Hepatic stellate cell (primary cell): ENCODE measurements at regions not wholly inside any gene's neighbourhood (a gene's known extent, or its start where the extent isn't known, plus 50 kb on each side); places are given as distances from the start of the nearest gene placed in this dataset.
"Not testable (repeated sequence)": the region's sequence is repeated elsewhere in the genome, so short reads cannot be mapped to it uniquely, and the experiment has no call there.

Source experiments
- DNase-seq: peaks from one replicate; pipeline ENCODE4 v3.0.0; 2011; ENCODE audit warnings: low spot score

- DNase-seq = not testable (repeated sequence)
Measured at GRCh38 chr2:91521944-91522343, 2830.5 kb downstream of the RPIA start.

DNA sequence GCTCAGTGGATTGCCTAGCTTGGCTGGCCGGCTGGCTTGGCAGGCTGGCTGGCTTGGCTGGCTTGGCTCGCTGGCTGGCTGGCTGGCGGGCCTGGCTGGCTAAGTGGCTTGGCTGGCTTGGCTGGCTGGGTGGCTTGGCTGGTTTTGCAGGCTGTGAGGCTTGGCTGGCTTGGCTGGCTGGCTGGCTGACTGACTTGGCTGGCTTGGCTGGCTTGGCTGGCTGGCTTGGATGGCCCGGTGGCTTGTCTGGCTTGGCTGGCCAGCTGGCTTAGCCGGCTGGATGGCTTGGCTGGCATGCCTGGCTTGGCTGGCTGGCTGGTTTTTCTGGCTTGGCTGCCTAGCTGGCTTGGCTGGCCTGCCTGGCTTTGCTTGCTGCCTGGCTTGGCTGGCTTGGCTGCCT, 2831.4 kb downstream of the RPIA start:
- not testable (repeated sequence) for DNase-seq

DNA sequence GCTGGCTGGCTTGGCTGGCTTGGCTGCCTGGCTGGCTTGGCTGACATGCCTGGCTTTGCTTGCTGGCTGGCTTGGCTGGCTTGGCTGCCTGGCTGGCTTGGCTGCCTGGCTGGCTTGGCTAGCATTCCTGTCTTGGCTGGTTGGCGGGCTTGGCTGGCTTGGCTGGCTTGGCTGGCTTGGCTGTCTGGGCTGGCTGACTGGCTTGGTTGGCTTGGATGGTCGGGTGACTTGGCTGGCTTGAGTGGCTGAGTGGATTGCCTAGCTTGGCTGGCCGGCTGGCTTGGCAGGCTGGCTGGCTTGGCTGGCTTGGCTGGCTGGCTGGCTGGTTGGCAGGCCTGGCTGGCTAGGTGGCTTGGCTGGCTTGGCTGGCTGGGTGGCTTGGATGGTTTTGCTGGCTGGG, 2832.3 kb downstream of the RPIA start:
- not testable (repeated sequence) for DNase-seq

GRCh38 chr2:91525587-91525986, 2834.1 kb downstream of the RPIA start:
- not testable (repeated sequence) for DNase-seq

DNA sequence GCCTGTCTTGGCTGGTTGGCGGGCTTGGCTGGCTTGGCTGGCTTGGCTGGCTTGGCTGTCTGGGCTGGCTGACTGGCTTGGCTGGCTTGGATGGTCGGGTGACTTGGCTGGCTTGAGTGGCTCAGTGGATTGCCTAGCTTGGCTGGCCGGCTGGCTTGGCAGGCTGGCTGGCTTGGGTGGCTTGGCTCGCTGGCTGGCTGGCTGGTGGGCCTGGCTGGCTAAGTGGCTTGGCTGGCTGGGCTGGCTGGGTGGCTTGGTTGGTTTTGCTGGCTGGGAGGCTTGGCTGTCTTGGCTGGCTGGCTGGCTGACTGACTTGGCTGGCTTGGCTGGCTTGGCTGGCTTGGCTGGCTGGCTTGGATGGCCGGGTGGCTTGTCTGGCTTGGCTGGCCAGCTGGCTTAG, 2834.6 kb downstream of the RPIA start:
- not testable (repeated sequence) for DNase-seq

GRCh38 chr2:91527056-91527455, 2835.6 kb downstream of the RPIA start:
- DNase-seq = not testable (repeated sequence)

- DNase-seq = not testable (repeated sequence)
Measured at GRCh38 chr2:91527491-91528031, 2836.1 kb downstream of the RPIA start.

DNA sequence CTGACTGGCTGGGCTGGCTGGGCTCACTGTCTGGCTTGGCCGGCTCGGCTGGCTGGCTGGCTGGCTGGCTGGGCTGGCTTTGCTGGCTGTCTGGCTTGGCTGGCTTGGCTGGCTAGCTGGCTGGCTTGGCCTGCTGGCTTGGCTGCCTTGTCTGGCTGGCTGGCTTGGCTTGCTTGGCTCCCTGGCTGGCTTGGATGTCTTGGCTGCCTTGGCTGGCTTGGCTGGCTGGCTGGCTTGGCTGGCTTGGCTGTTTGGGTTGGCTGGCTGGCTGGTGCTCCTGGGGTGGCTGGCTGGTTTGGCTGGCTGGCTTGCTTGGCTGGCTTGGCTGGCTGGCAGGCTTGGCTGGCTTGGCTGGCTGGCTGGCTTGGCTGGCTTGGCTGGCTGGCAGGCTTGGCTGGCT, 2836.9 kb downstream of the RPIA start:
- not testable (repeated sequence) for DNase-seq

DNA sequence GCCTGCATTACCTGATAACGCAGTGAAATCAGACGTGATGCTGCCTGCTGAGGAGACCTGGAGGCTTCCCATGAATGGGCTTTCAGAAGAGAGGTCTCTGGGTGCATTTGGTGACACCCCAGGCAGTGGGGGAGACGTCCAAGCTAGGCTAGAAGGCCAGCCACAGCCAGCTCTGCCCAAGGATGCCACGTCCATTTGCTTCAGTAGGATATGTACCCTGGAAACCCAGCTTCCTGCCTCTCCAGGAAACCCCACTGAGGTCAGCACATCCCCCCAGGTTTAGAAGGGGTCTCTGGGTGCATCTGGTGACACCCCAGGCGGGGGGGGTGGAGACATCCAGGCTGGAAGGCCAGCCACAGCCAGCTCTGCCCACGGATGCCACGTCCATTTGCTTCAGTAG, 2844.6 kb downstream of the RPIA start:
- not testable (repeated sequence) for DNase-seq

- not testable (repeated sequence) for DNase-seq
Measured at GRCh38 chr2:91536549-91537263, 2845.2 kb downstream of the RPIA start.

GRCh38 chr2:91549316-91549715, 2857.8 kb downstream of the RPIA start:
- DNase-seq = not testable (repeated sequence)

- DNase-seq = not testable (repeated sequence)
Measured at GRCh38 chr2:91558234-91558633, 2866.8 kb downstream of the RPIA start.

DNA sequence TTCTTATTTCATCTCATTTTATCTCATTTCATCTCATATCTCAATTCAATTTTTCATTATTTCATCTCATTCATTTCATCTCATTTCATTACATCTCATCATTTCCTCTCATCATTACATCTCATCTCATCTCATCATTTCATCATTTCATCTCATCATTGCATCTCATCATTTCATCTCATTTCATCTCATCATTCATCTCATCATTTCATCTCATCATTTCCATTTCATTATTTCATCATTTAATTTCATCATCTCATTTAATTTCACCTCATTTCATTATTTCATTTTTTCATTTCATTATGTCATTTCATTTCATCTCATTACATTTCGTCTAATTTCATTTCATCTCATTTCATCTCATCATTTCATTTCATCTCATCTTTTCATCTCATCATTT, 2867.8 kb downstream of the RPIA start:
- not testable (repeated sequence) for DNase-seq

DNA sequence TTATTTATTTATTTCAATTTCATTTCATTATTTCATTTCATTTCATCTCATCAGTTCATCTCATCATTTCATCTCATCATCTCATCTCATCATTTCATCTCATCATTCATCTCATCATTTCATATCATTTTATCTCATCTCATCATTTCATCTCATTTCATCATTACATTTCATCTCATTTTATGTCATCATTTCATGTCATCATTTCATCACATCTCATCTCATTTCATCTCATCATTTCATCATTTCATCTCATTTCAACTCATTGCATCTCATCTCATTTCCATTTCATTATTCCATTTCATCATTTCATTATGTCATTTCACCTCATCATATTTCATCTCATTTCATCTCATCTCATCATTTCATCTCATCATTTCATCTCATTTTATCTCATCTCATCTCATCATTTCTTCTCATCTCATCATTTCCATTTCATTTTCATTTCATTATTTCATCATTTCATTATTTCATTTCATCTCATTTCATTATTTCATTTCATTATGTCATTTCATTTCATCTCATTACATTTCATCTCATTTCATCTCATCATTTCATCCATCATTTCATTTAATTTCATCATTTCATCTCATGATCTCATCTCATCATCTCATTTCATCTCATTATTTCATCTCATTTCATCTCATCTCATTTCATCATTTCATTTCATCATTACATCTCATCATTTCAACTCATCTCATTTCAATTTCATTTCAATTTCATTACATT, 2868.6 kb downstream of the RPIA start:
- DNase-seq = not testable (repeated sequence)

- not testable (repeated sequence) for DNase-seq
Measured at GRCh38 chr2:91562184-91562583, 2870.7 kb downstream of the RPIA start.

DNA sequence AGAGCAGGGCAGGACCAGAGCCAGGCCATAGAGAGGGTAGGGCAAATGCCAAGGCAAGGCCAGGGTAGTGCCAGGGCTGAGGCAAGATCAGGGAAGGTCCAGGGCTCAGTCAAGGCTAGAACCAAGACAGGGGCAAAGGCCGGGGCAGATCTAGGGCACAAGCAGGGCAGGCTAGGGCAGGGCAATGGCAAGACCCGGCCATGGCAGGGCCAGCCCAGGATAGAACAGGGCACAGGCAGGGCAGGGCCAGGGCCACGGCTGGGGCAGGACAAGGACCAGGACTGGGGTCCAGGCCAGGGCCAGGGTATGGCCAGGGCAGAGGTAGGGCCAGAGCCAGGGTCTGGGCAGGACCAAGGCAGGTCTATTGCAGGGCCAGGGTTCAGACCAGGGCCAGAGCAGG, 2873.2 kb downstream of the RPIA start:
- DNase-seq = not testable (repeated sequence)

GRCh38 chr2:91565689-91566430, 2874.4 kb downstream of the RPIA start:
- not testable (repeated sequence) for DNase-seq

- DNase-seq = not testable (repeated sequence)
Measured at GRCh38 chr2:91566611-91567010, 2875.1 kb downstream of the RPIA start.

DNA sequence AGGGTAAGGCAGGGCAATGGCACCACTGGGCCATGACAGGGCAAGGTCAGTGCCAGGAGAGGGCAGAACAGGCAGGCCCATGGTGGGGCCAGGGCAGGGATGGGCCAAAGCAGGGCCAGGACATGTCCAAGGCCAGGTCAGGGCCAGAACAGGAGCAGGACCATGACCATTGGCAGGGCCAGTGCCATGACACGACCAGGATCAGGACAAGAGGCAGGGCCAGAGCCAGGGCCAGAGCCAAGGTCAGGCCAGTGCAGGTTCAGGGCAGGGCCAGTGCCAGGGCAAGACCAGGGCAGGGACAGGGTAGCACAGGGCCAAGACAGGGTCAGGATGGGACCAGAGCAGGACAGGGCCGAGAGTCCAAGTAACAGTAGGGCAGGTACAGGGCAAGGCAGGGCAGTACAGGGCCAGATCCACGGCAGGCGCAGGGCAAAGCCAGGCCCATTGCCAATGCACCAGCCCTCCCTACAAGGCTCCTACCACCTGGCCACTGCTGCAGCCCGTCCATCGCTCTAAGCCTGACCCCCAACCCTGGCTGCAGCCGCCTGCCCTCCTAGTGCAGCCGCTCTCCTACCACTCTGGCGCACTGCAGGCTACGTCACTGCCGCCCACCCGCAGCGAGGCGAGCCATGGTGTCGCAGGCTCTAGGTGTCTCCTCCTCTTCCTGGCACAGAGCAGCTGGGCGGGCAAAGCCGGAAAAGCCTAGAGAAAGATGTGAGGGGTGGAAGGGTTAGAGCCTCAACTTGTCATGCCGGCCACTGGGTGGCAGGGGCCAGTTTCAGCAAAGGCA, 2876.3 kb downstream of the RPIA start:
- DNase-seq = not testable (repeated sequence)

DNA sequence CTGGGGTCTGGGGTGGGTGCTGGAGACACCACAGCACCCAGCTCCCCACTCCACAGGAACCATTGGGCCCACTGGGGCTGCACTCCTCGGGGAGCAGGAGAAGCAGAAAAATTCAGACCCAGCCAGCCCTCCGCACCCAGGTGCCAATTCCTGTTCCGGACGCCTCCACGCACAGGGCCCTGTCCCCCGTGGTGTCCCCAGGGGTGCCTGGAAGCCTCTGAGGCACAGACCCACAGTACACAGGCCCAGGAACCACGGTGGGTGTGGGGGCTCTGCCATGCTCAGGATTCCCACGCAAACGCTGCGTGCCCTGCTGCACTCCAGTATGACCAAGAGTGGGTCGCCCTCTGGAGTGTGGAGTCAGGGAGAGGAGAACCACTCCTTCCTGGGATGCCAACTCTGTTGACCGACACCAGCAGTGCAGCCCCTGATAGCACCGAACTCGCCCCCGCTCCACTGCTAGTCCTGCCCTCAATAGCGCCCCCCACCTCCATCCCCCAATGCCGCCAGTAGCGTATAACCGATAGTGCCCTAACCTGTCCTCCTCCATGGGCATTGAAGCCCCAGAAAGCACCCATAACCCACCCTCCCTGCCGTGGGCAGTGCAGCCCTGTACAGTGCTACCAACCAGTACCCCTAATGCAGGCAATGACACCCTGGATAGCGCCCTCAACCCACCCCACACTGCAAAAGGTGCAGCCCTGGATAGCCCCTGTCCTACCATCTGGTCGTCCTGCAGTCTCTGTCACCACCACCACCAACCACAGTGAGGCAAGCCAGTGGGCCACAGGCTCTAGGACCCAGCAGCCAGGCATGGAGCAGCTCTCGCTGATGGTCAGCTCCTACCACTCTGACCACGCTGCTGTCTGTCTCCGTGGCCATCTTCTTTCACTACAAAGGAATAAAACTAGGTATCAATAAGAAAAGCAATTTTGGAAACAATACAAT, 2877.2 kb downstream of the RPIA start:
- DNase-seq = not testable (repeated sequence)
